Glutamatergic neuron (in vitro differentiated cells): ENCODE measurements at regions not wholly inside any gene's neighbourhood (a gene's known extent, or its start where the extent isn't known, plus 50 kb on each side); places are given as distances from the start of the nearest gene placed in this dataset.

Experiments
- DNase-seq: peaks from one replicate; pipeline ENCODE4 v3.0.0; 2022
- H3K27ac Mint-ChIP-seq: one replicate; pipeline ENCODE4 v1.8.0; 2020; ENCODE audit warnings: mild to moderate bottlenecking, mixed read lengths, inconsistent platforms; ENCODE audit not compliant: unreplicated experiment
- H3K27me3 Mint-ChIP-seq: one replicate; pipeline ENCODE4 v1.8.0; 2020; ENCODE audit warnings: mild to moderate bottlenecking, moderate library complexity, mixed read lengths, inconsistent platforms; ENCODE audit not compliant: unreplicated experiment
- H3K36me3 Mint-ChIP-seq: one replicate; pipeline ENCODE4 v1.8.0; 2020; ENCODE audit warnings: mild to moderate bottlenecking, mixed read lengths, inconsistent platforms; ENCODE audit not compliant: unreplicated experiment
- H3K4me1 Mint-ChIP-seq: one replicate; pipeline ENCODE4 v1.8.0; 2020; ENCODE audit warnings: mild to moderate bottlenecking, low read depth, mixed read lengths, inconsistent platforms; ENCODE audit not compliant: unreplicated experiment
- H3K4me3 Mint-ChIP-seq: one replicate; pipeline ENCODE4 v1.8.0; 2020; ENCODE audit warnings: mild to moderate bottlenecking, mixed read lengths, inconsistent platforms; ENCODE audit not compliant: unreplicated experiment
- H3K9me3 Mint-ChIP-seq: one replicate; pipeline ENCODE4 v1.8.0; 2020; ENCODE audit warnings: mild to moderate bottlenecking, moderate library complexity, mixed read lengths, inconsistent platforms; ENCODE audit not compliant: unreplicated experiment
- CTCF ChIP-seq: fragments of 200-600 bp; sonication (generic); IDR thresholded peaks from one replicate; pipeline ENCODE4 v1.5.0; 2021; ENCODE audit not compliant: partially characterized antibody, unreplicated experiment

DNA sequence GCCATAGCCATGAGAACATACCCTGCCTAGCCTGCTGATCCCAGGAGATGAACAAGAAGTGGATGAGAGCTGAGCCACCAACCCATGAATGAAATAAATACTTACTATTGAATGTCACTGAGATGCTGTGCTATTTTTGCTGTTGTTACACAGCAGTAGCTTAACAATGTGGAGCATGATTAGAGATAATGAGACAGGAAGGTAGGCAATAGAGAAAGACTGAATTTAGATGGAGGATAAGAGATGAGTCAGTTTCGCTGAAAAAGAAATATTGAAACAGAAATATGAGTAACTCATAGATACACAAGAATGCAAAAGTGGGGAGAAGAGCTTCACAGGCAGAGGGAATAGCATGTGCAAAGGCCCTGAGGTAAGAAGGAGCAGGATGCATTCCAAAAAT, 94.9 kb upstream of the TOP1 start:
- TF ChIP-seq CTCF: no peak
- H3K27ac Mint-ChIP-seq: no peak overlapping the region
- peaks cover 12% of the 10 kb centered on the region for H3K9me3 Mint-ChIP-seq
- H3K4me1 Mint-ChIP-seq: peaks cover 17% of the 10 kb centered on the region
- H3K36me3 Mint-ChIP-seq: peaks cover 7% of the 10 kb centered on the region
- H3K27me3 Mint-ChIP-seq: peaks cover 4% of the 10 kb centered on the region
- no peak for DNase-seq
- no peak overlapping the region for H3K4me3 Mint-ChIP-seq

- no peak for TF ChIP-seq CTCF
- Mint-ChIP-seq H3K9me3 (peaks cover 4% of the 10 kb centered on the region), H3K36me3 (peaks cover 7% of the 10 kb centered on the region), H3K4me1 (no peaks in the 10 kb centered on the region), H3K27me3 (no peaks in the 10 kb centered on the region), H3K27ac (no peak overlapping the region), H3K4me3 (no peak overlapping the region)
- no peak for DNase-seq
These were observed 90.6 kb upstream of the TOP1 start for GRCh38 chr20:40938020-40938419.

GRCh38 chr20:40939667-40940066, 89.0 kb upstream of the TOP1 start:
- Mint-ChIP-seq H3K27me3 (no peaks in the 10 kb centered on the region), H3K27ac (no peak overlapping the region), H3K4me1 (no peaks in the 10 kb centered on the region), H3K4me3 (no peak overlapping the region), H3K36me3 (no peaks in the 10 kb centered on the region), H3K9me3 (no peaks in the 10 kb centered on the region)
- TF ChIP-seq CTCF: no peak
- no peak for DNase-seq

GRCh38 chr20:40941133-40941610, 87.5 kb upstream of the TOP1 start:
- DNase-seq: no peak
- H3K27ac Mint-ChIP-seq: no peak overlapping the region
- H3K36me3 Mint-ChIP-seq: no peaks in the 10 kb centered on the region
- TF ChIP-seq CTCF: no peak
- no peak overlapping the region for H3K4me3 Mint-ChIP-seq
- no peaks in the 10 kb centered on the region for H3K9me3 Mint-ChIP-seq
- no peaks in the 10 kb centered on the region for H3K27me3 Mint-ChIP-seq
- peaks cover 4% of the 10 kb centered on the region for H3K4me1 Mint-ChIP-seq

DNA sequence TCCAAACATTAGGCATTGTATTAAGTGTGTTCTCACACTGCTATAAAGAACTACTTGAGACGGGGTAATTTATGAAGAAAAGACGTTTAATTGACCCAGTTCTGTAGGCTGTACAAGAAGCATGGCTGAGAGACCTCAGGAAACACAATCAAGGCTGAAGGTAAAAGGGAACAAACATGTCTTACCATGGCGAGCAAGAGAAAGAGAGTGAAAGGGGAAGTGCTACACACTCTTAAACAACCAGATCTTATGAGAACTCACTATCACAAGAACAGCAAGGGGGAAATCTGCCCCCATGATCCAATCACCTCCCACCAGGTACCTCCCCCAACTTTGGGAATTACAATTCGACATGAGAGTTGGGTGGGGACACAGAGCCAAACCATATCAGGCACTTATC, 86.6 kb upstream of the TOP1 start:
- Mint-ChIP-seq H3K9me3 (no peaks in the 10 kb centered on the region), H3K4me1 (peaks cover 4% of the 10 kb centered on the region), H3K4me3 (no peak overlapping the region), H3K27ac (no peak overlapping the region), H3K36me3 (no peaks in the 10 kb centered on the region), H3K27me3 (no peaks in the 10 kb centered on the region)
- no peak for TF ChIP-seq CTCF
- DNase-seq: no peak
